CD14-positive monocyte (primary cell): ENCODE measurements at regions not wholly inside any gene's neighbourhood (a gene's known extent, or its start where the extent isn't known, plus 50 kb on each side); places are given as distances from the start of the nearest gene placed in this dataset.

Source experiments
- DNase-seq, 3 donors: peaks; one replicate each; pipeline ENCODE4 v3.0.0-alpha.2; 2011 to 2022
- H2AFZ ChIP-seq: 2 replicates; pipeline ENCODE4 v1.6.0; 2012; ENCODE audit warnings: mild to moderate bottlenecking, low read depth, low read length, inconsistent platforms; ENCODE audit not compliant: insufficient read depth, poor library complexity, severe bottlenecking
- H3K27ac ChIP-seq, 2 donors: 1 replicate in 1 of 2; 2 replicates in 1 of 2; pipeline ENCODE4 v1.5.1; 2012 to 2013; ENCODE audit warnings: low read length in 2 of 2, control low read depth in 1 of 2, inconsistent platforms in 1 of 2, low read depth in 1 of 2, mild to moderate bottlenecking in 1 of 2
- H3K27me3 ChIP-seq, 2 donors: one replicate each; pipeline versions ENCODE4 v1.6.0 to v1.6.1; 2011 to 2013; ENCODE audit warnings: low read length in 2 of 2; ENCODE audit not compliant: control insufficient read depth in 2 of 2, insufficient read depth in 2 of 2
- H3K36me3 ChIP-seq, 2 donors: replicated peaks in 1 of 2; 1 replicate in 1 of 2; 2 replicates in 1 of 2; pipeline versions ENCODE4 v1.5.1 to v1.6.1; 2012 to 2013; ENCODE audit warnings: low read length in 2 of 2, control low read depth in 1 of 2, inconsistent platforms in 1 of 2, mild to moderate bottlenecking in 1 of 2; ENCODE audit not compliant: insufficient read depth in 2 of 2, control insufficient read depth in 1 of 2
- H3K4me1 ChIP-seq, 2 donors: 1 replicate in 1 of 2; 2 replicates in 1 of 2; pipeline versions ENCODE4 v1.5.1 to v1.6.1; 2012 to 2013; ENCODE audit warnings: low read length in 2 of 2, control low read depth in 1 of 2, inconsistent platforms in 1 of 2, mild to moderate bottlenecking in 1 of 2, moderate library complexity in 1 of 2; ENCODE audit not compliant: insufficient read depth in 2 of 2, control insufficient read depth in 1 of 2
- H3K4me2 ChIP-seq: replicated peaks from 2 replicates; pipeline ENCODE3; 2012; ENCODE audit warnings: low read length, moderate library complexity, mild to moderate bottlenecking; ENCODE audit not compliant: poor library complexity, severe bottlenecking; ENCODE audit errors: extremely low read depth
- H3K4me3 ChIP-seq, 3 experiments: fragments of 200-600 bp in 1 of 3; sonication (generic) in 1 of 3; replicated peaks in 1 of 3; 1 replicate in 2 of 3; 2 replicates in 1 of 3; pipeline ENCODE4 v1.5.1; 2011 to 2013; ENCODE audit warnings: low read length in 3 of 3, mild to moderate bottlenecking in 3 of 3, control low read depth in 2 of 3, low read depth in 2 of 3, inconsistent platforms in 1 of 3, moderate library complexity in 1 of 3
- H3K79me2 ChIP-seq: 2 replicates; pipeline ENCODE4 v1.6.0; 2012; ENCODE audit warnings: mild to moderate bottlenecking, control low read depth, inconsistent platforms, low read length, moderate library complexity; ENCODE audit not compliant: insufficient read depth
- H3K9ac ChIP-seq: 2 replicates; pipeline ENCODE4 v1.6.0; 2017; ENCODE audit warnings: low read length, mild to moderate bottlenecking; ENCODE audit not compliant: insufficient read depth, poor library complexity, severe bottlenecking
- H3K9me3 ChIP-seq, 2 donors: replicated peaks in 1 of 2; 1 replicate in 1 of 2; 2 replicates in 1 of 2; pipeline versions ENCODE4 v1.5.1 to v1.6.1; 2012 to 2013; ENCODE audit warnings: low read length in 2 of 2, control low read depth in 1 of 2; ENCODE audit not compliant: control insufficient read depth in 1 of 2, insufficient read depth in 1 of 2
- H4K20me1 ChIP-seq: 2 replicates; pipeline ENCODE4 v1.6.0; 2012; ENCODE audit warnings: mild to moderate bottlenecking, low read length, control low read depth, moderate library complexity; ENCODE audit not compliant: insufficient read depth
- H3K27ac Mint-ChIP-seq, 7 donors: one replicate each; pipeline ENCODE4 v1.8.0; 2020; ENCODE audit warnings: mild to moderate bottlenecking in 7 of 7, mixed read lengths in 7 of 7, moderate library complexity in 6 of 7, inconsistent platforms in 2 of 7
- H3K27me3 Mint-ChIP-seq, 3 donors: one replicate each; pipeline ENCODE4 v1.8.0; 2021 to 2022; ENCODE audit warnings: low read depth in 3 of 3, mild to moderate bottlenecking in 3 of 3, mixed read lengths in 3 of 3, moderate library complexity in 3 of 3, inconsistent platforms in 1 of 3
- H3K36me3 Mint-ChIP-seq, 2 donors: one replicate each; pipeline ENCODE4 v1.8.0; 2020; ENCODE audit warnings: mixed read lengths in 2 of 2, inconsistent platforms in 1 of 2, mild to moderate bottlenecking in 1 of 2
- H3K4me1 Mint-ChIP-seq: one replicate; pipeline ENCODE4 v1.8.0; 2020; ENCODE audit warnings: mild to moderate bottlenecking, mixed read lengths
- H3K4me3 Mint-ChIP-seq, 2 donors: one replicate each; pipeline ENCODE4 v1.8.0; 2020; ENCODE audit warnings: mild to moderate bottlenecking in 2 of 2, mixed read lengths in 2 of 2, moderate library complexity in 1 of 2
- H3K9me3 Mint-ChIP-seq, 7 donors: one replicate each; pipeline ENCODE4 v1.8.0; 2020 to 2022; ENCODE audit warnings: mixed read lengths in 7 of 7, mild to moderate bottlenecking in 6 of 7, moderate library complexity in 6 of 7, inconsistent platforms in 2 of 7
- CTCF ChIP-seq: fragments of 200-600 bp; IDR thresholded peaks from one replicate; pipeline ENCODE4 v1.8.0; 2022; ENCODE audit warnings: antibody characterized with exemption, mild to moderate bottlenecking
- WGBS: methylation state at CpG from one replicate; pipeline ENCODE4 v1.1.5; 2013; ENCODE audit warnings: missing lambda C conversion rate; ENCODE audit not compliant: insufficient coverage; 5-methylcytosine and 5-hydroxymethylcytosine counted together
- intact Hi-C, 2 donors: fragments of 100-400 bp; cut with micrococcal nuclease; formaldehyde crosslinking; loops; one replicate each; pipeline versions ENCODE4 v1.15.0 to v1.15.1; 2023

GRCh38 chr12:127174881-127175280 is 1092.1 kb upstream of the TMEM132C start:
- Mint-ChIP-seq H3K27ac (no peak overlapping the region), H3K27me3 (peaks cover 3 to 5% (median 5%) of the 10 kb centered on the region in 3 donors), H3K4me1 (no peaks in the 10 kb centered on the region), H3K36me3 (no peaks in the 10 kb centered on the region), H3K4me3 (no peak overlapping the region), H3K9me3 (peaks cover 23 to 44% (median 31%) of the 10 kb centered on the region in 7 donors)
- Histone ChIP-seq H3K4me2 (no peak overlapping the region), H4K20me1 (no peaks in the 10 kb centered on the region), H3K4me3 (no peak overlapping the region), H3K4me1 (no peaks in the 10 kb centered on the region), H3K36me3 (no peaks in the 10 kb centered on the region), H3K27me3 (no peaks in the 10 kb centered on the region), H3K79me2 (no peaks in the 10 kb centered on the region), H3K9me3 (peaks cover 28 to 41% of the 10 kb centered on the region in 2 donors), H3K9ac (no peak overlapping the region), H2AFZ (no peak overlapping the region), H3K27ac (no peak overlapping the region)
- DNase-seq, result no peak
- intact Hi-C loops, result no loop called here
- TF ChIP-seq CTCF, result no peak
- 92% methylated on average over 2 of the region's 6 CpGs for WGBS

- H3K4me3 Mint-ChIP-seq, result no peak overlapping the region
- no peak for DNase-seq
- intact Hi-C loops, result no loop called here
Measured at GRCh38 chr12:127175361-127175760, 1091.6 kb upstream of the TMEM132C start.

More at GRCh38 chr12:127175361-127175760, 1091.6 kb upstream of the TMEM132C start:
- Mint-ChIP-seq H3K4me1 (no peaks in the 10 kb centered on the region), H3K27me3 (peaks cover 2 to 5% (median 3%) of the 10 kb centered on the region in 3 donors), H3K9me3 (peaks cover 24 to 47% (median 32%) of the 10 kb centered on the region in 7 donors), H3K27ac (no peak overlapping the region), H3K36me3 (no peaks in the 10 kb centered on the region)
- no peaks in the 10 kb centered on the region for H3K36me3 ChIP-seq
- no peak overlapping the region for H2AFZ ChIP-seq
- H3K9ac ChIP-seq, result no peak overlapping the region
- H4K20me1 ChIP-seq, result no peaks in the 10 kb centered on the region
- peaks cover 28 to 43% of the 10 kb centered on the region in 2 donors for H3K9me3 ChIP-seq
- H3K27ac ChIP-seq, result no peak overlapping the region
- no peak for TF ChIP-seq CTCF
- H3K4me1 ChIP-seq, result no peaks in the 10 kb centered on the region
- H3K4me3 ChIP-seq, result no peak overlapping the region
- 86% methylated on average over 1 of the region's 4 CpGs for WGBS
- no peak overlapping the region for H3K4me2 ChIP-seq
- no peaks in the 10 kb centered on the region for H3K27me3 ChIP-seq
- no peaks in the 10 kb centered on the region for H3K79me2 ChIP-seq
